Bronchial epithelial cell (primary cell): ENCODE measurements at regions not wholly inside any gene's neighbourhood (a gene's known extent, or its start where the extent isn't known, plus 50 kb on each side); places are given as distances from the start of the nearest gene placed in this dataset.

ENCODE experiments used
- DNase-seq: peaks from one replicate; pipeline ENCODE4 v3.0.0-alpha.2; 2010; ENCODE audit warnings: low read depth
- FAIRE-seq: peaks from 2 replicates; lab custom pipeline; 2011; peaks lifted over from hg19 to GRCh38; lab: Jason Lieb, UNC
- H3K27me3 ChIP-seq: 2 replicates; pipeline ENCODE4 v1.5.1; 2011; ENCODE audit warnings: low read length; ENCODE audit not compliant: control insufficient read depth, insufficient read depth
- H3K36me3 ChIP-seq: 2 replicates; pipeline ENCODE4 v1.5.1; 2011; ENCODE audit warnings: low read length; ENCODE audit not compliant: control insufficient read depth, insufficient read depth
- H3K4me3 ChIP-seq: 2 replicates; pipeline ENCODE4 v1.5.1; 2011; ENCODE audit warnings: mild to moderate bottlenecking, low read depth, low read length, control low read depth
- CTCF ChIP-seq: IDR thresholded peaks from 2 replicates; pipeline ENCODE4 v1.5.1; 2011; ENCODE audit warnings: mild to moderate bottlenecking, moderate library complexity, low read length, control low read depth, inconsistent platforms; ENCODE audit not compliant: insufficient read depth, severe bottlenecking

- no peak for TF ChIP-seq CTCF
- Histone ChIP-seq H3K4me3 (no peak overlapping the region), H3K36me3 (no peaks in the 10 kb centered on the region), H3K27me3 (no peaks in the 10 kb centered on the region)
- no peak for FAIRE-seq
- no peak for DNase-seq
Observed at GRCh38 chr19:30783212-30783611, 411.0 kb downstream of the ZNF536 start.

GRCh38 chr19:30781519-30781918 lies 409.3 kb downstream of the ZNF536 start:
- Histone ChIP-seq H3K27me3 (no peaks in the 10 kb centered on the region), H3K36me3 (no peaks in the 10 kb centered on the region), H3K4me3 (no peak overlapping the region)
- TF ChIP-seq CTCF = no peak
- DNase-seq (no peak), FAIRE-seq (no peak)

GRCh38 chr19:30781047-30781446 lies 408.9 kb downstream of the ZNF536 start:
- FAIRE-seq (no peak), DNase-seq (no peak)
- Histone ChIP-seq H3K4me3 (no peak overlapping the region), H3K36me3 (no peaks in the 10 kb centered on the region), H3K27me3 (no peaks in the 10 kb centered on the region)
- TF ChIP-seq CTCF = no peak

GRCh38 chr19:30780456-30780855 lies 408.3 kb downstream of the ZNF536 start:
- H3K4me3 ChIP-seq = no peak overlapping the region
- DNase-seq = no peak
- no peak for FAIRE-seq
- H3K27me3 ChIP-seq = no peaks in the 10 kb centered on the region
- no peaks in the 10 kb centered on the region for H3K36me3 ChIP-seq
- TF ChIP-seq CTCF = no peak

- no peak for TF ChIP-seq CTCF
- H3K36me3 ChIP-seq = no peaks in the 10 kb centered on the region
- H3K4me3 ChIP-seq = no peak overlapping the region
- DNase-seq (no peak), FAIRE-seq (no peak)
- H3K27me3 ChIP-seq = no peaks in the 10 kb centered on the region
Observed at GRCh38 chr19:30780032-30780431, 407.8 kb downstream of the ZNF536 start.

- DNase-seq (no peak), FAIRE-seq (no peak)
- no peaks in the 10 kb centered on the region for H3K27me3 ChIP-seq
- no peaks in the 10 kb centered on the region for H3K36me3 ChIP-seq
- no peak overlapping the region for H3K4me3 ChIP-seq
- TF ChIP-seq CTCF = no peak
Observed at GRCh38 chr19:30778961-30779715, 407.0 kb downstream of the ZNF536 start.
